Right cardiac atrium (tissue), 5 donors: ENCODE measurements at regions not wholly inside any gene's neighbourhood (a gene's known extent, or its start where the extent isn't known, plus 50 kb on each side); places are given as distances from the start of the nearest gene placed in this dataset.
A peak's percentile ranks its signal among the peaks of the same experiment; 100 is the strongest.
"Not testable (repeated sequence)": the region's sequence is repeated elsewhere in the genome, so short reads cannot be mapped to it uniquely, and the experiment has no call there.

Source experiments
- ATAC-seq, 2 donors: fragments of 200-7000 bp; cut with Tn5 transposase; one replicate each; pipeline versions ENCODE4 v1.8.0 to v1.9.1; 2020; ENCODE audit warnings: moderate library complexity in 2 of 2, mild to moderate bottlenecking in 1 of 2
- DNase-seq, 3 donors: peaks; one replicate each; pipeline ENCODE4 v3.0.0-alpha.2; 2020
- H3K27ac ChIP-seq: one replicate; pipeline ENCODE4 v1.5.1; 2013; ENCODE audit warnings: mild to moderate bottlenecking, low read length, control low read depth, moderate library complexity
- H3K27me3 ChIP-seq: one replicate; pipeline ENCODE4 v1.6.1; 2013; ENCODE audit not compliant: control insufficient read depth, insufficient read depth
- H3K4me1 ChIP-seq: one replicate; pipeline ENCODE4 v1.6.1; 2013; ENCODE audit warnings: low read length; ENCODE audit not compliant: control insufficient read depth, insufficient read depth
- H3K4me3 ChIP-seq: one replicate; pipeline ENCODE4 v1.5.1; 2013; ENCODE audit warnings: low read length, control low read depth
- H3K9me3 ChIP-seq: one replicate; pipeline ENCODE4 v1.6.1; 2013; ENCODE audit warnings: low read length; ENCODE audit not compliant: control insufficient read depth
- WGBS: extraction: QIAGEN DNeasy Blood & Tissue Kit; methylation state at CpG from one replicate; pipeline ENCODE4 v1.1.7; 2013; 5-methylcytosine and 5-hydroxymethylcytosine counted together
- intact Hi-C, 4 donors: fragments of 100-400 bp; cut with DNase I; formaldehyde crosslinking; loops; one replicate each; pipeline versions ENCODE4 v1.11.0 to v1.14.0; 2022 to 2023
- donor health status: healthy with polysubstance abuse.
- donor health status: DM: no; HTN: yes; CAD: no.
- donor health status: DM: no; HTN: no; CAD: no.
- donor health status: DM: no; HTN: yes; CAD: no; lungs with severe emphysema.
- donor health status: DM: yes; HTN: yes; CAD: no.

GRCh38 chr6:109875973-109876372 lies 102.1 kb upstream of the GPR6 start:
- no peaks in the 10 kb centered on the region for H3K9me3 ChIP-seq
- peaks cover 4% of the 10 kb centered on the region for H3K4me1 ChIP-seq
- no peak overlapping the region for H3K27ac ChIP-seq
- 90% methylated on average over 3 of the region's 3 CpGs for WGBS
- no peak for DNase-seq
- no peaks in the 10 kb centered on the region for H3K27me3 ChIP-seq
- H3K4me3 ChIP-seq = no peak overlapping the region
- ATAC-seq = no peak
- intact Hi-C loops = no loop called here

DNA sequence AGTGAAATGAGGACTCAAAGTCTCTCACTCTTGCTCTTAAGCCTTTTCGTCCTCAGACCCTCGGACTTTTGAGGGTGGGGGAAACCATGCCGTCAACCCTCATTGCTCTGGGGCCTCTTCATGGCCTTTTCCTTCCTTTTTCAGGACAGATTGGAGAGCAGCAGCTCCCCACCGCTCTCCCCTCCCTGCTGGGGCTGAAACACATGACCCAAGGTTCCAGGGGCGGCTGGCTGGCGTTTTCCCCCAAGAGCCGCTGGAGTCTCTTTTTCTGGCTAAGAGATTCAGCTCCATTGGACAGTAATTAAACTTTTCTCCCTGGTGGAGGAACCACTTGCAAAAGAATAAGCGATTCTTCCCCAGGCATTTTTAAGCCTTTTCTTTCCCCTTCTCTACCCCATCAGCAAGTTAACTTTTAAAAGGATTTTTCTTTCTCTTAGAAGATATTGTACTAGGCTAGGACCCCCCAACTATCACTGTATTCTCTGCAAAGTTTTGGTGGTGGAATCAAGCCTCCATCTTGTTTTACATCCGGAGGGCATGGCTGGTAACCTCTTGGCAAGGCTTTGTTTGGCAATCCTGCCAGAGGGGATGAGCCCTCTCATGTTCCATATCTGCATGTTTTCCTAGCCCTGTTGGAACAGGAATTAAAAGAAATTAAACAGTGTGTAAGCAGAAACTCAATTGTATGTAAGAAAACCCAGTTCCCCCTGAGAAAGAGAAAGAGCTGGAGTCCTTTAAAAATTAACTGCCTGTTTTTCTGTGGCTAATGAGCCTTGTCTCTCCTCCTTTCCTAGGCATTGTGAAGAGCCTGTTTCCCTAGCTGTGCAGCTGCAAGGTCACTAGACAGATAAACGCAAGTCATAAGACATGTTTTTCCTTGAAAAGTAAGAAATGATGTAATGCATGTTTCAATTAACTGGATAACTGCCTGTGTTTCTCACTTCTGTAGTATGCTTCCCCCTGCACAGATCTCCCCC lies 100.8 kb upstream of the GPR6 start:
- H3K27ac ChIP-seq = no peak overlapping the region

GRCh38 chr6:109878005-109878690 lies 100.0 kb upstream of the GPR6 start:
- H3K27me3 ChIP-seq, H3K9me3 ChIP-seq, DNase-seq, H3K4me3 ChIP-seq, ATAC-seq, intact Hi-C loops, H3K4me1 ChIP-seq, H3K27ac ChIP-seq: not testable (repeated sequence)
- WGBS = 72% methylated on average over 9 of the region's 9 CpGs

More for the DNA sequence above, 100.8 kb upstream of the GPR6 start:
- DNase-seq (no peak), ATAC-seq (no peak)
- H3K9me3 ChIP-seq = no peaks in the 10 kb centered on the region
- no peaks in the 10 kb centered on the region for H3K27me3 ChIP-seq
- no peak overlapping the region for H3K4me3 ChIP-seq
- H3K4me1 ChIP-seq = peaks cover 4% of the 10 kb centered on the region
- intact Hi-C loops = no loop called here
- 72% methylated on average over 10 of the region's 10 CpGs for WGBS

GRCh38 chr6:109879081-109879480 lies 99.0 kb upstream of the GPR6 start:
- 81% methylated on average over 5 of the region's 5 CpGs for WGBS
- DNase-seq, H3K9me3 ChIP-seq, H3K4me1 ChIP-seq, intact Hi-C loops, H3K27me3 ChIP-seq, ATAC-seq, H3K27ac ChIP-seq, H3K4me3 ChIP-seq: not testable (repeated sequence)

DNA sequence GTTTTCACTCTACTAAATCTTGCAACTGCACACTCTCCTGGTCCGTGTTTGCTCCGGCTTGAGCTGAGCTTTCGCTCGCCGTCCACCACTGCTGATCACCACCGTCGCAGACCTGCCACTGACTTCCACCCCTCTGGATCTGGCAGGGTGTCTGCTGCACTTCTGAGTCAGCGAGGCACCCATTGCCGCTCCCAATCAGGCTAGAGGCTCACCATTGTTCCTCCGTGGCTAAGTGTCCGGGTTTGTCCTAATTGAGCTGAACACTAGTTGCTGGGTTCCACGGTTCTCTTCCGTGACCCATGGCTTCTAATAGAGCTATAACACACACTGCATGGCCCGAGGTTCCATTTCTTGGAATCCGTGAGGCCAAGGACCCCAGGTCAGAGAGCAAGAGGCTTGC lies 98.6 kb upstream of the GPR6 start:
- ATAC-seq (no peak), DNase-seq (no peak)
- intact Hi-C loops = no loop called here
- H3K4me3 ChIP-seq = no peak overlapping the region
- no peaks in the 10 kb centered on the region for H3K27me3 ChIP-seq
- H3K9me3 ChIP-seq = no peaks in the 10 kb centered on the region
- no peaks in the 10 kb centered on the region for H3K4me1 ChIP-seq
- H3K27ac ChIP-seq = no peak overlapping the region
- WGBS = 92% methylated on average over 15 of the region's 15 CpGs

- DNase-seq, H3K9me3 ChIP-seq, ATAC-seq, H3K4me1 ChIP-seq, H3K4me3 ChIP-seq, intact Hi-C loops, H3K27me3 ChIP-seq, H3K27ac ChIP-seq: not testable (repeated sequence)
- 87% methylated on average over 19 of the region's 19 CpGs for WGBS
Observed at GRCh38 chr6:109881069-109881468, 97.0 kb upstream of the GPR6 start.

DNA sequence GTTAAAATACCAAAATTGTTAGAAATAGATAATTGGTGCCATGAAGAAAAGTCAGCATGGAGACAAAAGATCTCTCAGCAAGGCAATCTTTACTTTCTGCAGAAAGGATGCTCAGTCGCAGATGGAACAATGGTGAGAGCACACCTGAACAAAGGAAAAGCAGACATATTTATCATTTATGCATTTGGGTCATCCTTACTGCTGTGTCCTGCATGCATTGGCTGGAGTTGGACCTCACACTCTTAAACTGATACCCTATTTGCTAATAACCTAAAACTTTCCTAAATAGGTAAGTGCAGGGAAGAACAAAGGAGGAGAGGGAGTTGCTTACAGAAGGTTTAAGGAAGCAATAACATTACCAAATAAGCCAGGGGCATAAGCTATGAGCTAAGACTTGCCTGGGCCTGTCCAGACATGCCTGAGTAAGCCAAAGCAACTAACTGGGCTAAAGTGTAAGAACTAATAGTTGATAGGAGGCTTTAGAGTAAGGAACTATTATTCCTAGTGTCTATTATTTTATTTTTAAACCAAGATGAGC lies 96.1 kb upstream of the GPR6 start:
- H3K27me3 ChIP-seq, H3K27ac ChIP-seq, H3K9me3 ChIP-seq, ATAC-seq, DNase-seq, H3K4me1 ChIP-seq, intact Hi-C loops, H3K4me3 ChIP-seq: not testable (repeated sequence)
- 97% methylated on average over 1 of the region's 1 CpG for WGBS

DNA sequence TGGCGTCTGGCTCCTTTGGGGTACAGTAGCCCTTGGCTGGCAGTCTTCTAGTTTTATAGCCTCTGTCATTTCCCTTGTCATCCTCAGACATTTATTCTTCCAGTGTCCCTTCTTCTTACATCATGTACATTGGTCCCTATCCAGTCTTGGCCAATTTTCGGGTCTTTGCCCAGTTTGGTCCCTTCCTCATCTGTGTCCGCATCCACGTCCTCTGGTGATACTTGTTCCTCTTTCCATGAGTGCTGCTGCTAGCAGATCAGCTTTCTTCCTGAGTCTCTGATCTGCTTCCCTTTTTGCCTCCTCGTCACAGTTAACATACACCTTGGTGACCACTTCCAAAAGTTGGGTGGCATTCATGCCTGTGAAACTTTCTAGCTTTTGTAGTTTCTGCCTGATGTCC lies 86.2 kb upstream of the GPR6 start:
- ATAC-seq = peak; percentile 32 to 40

DNA sequence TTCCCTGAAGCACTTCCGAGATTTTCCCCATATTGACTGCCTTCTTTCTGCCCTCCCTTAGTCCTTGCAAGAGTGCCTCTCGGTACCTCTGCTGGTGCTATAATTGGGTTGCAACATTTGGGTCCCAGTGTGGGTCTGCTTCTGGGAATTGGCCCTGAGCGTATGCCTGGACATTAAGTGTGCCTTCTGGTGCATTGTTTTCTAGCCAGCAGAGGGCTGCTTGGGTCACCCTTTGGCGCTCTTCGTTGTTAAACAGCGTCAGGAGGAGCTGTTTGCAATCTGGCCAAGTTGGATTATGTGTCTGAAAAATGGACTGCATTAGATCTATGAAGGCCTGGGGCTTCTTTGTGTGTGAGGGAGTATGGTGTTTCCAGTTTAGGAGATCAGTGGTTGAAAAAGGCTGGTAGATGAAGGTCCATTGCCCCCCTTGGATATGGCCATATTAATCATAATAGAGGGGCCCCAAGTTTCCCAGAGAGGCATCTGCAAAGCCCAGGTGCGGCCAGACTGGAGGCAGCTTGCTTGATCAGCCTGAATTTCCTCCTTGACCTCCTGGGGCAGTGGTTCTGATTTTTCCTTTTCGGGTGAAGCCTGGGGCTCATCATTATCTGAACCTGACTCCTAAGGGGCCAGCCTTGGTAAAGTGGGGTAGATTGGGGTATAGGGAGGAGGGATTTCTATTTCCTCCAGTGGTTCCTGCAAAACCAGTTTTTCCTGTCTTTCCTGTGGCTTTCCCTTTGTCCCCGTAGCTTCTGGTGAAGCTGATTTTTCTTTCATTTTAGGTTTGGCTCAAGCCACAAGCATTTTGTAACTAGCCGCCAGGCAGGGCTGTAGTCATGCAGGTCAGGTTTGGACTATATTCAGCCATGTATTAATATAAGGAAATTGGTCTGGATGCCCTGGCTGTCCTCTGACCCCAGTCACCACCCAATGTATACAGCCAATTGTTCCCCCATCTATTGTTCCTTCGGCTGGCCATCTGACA lies 85.4 kb upstream of the GPR6 start:
- Histone ChIP-seq H3K4me1 (no peaks in the 10 kb centered on the region), H3K27ac (no peak overlapping the region), H3K4me3 (no peak overlapping the region), H3K27me3 (no peaks in the 10 kb centered on the region), H3K9me3 (no peaks in the 10 kb centered on the region)
- intact Hi-C loops = no loop called here
- ATAC-seq (no peak), DNase-seq (no peak)
- WGBS = 71% methylated on average over 11 of the region's 11 CpGs

More for the DNA sequence above, 86.2 kb upstream of the GPR6 start:
- no peaks in the 10 kb centered on the region for H3K9me3 ChIP-seq
- H3K27me3 ChIP-seq = no peaks in the 10 kb centered on the region
- H3K27ac ChIP-seq = no peak overlapping the region
- no peak for DNase-seq
- no peaks in the 10 kb centered on the region for H3K4me1 ChIP-seq
- intact Hi-C loops = no loop called here
- H3K4me3 ChIP-seq = no peak overlapping the region
- WGBS = 74% methylated on average over 5 of the region's 5 CpGs

GRCh38 chr6:109893606-109894005 lies 84.5 kb upstream of the GPR6 start:
- H3K27ac ChIP-seq = no peak overlapping the region
- H3K4me1 ChIP-seq = no peaks in the 10 kb centered on the region
- DNase-seq (no peak), ATAC-seq (peak in 1 of 2 donors; percentile 8)
- 91% methylated on average over 4 of the region's 4 CpGs for WGBS
- no peak overlapping the region for H3K4me3 ChIP-seq
- no peaks in the 10 kb centered on the region for H3K27me3 ChIP-seq
- intact Hi-C loops = no loop called here
- no peaks in the 10 kb centered on the region for H3K9me3 ChIP-seq
